MM.1S (cell line): ENCODE measurements at regions not wholly inside any gene's neighbourhood (a gene's known extent, or its start where the extent isn't known, plus 50 kb on each side); places are given as distances from the start of the nearest gene placed in this dataset.

Source experiments
- CTCF ChIP-seq: fragments of 300-600 bp; sonication (generic); IDR thresholded peaks from 2 replicates; pipeline ENCODE4 v1.5.1; 2016; ENCODE audit warnings: antibody characterized with exemption, low read length, mixed read lengths
- EZH2 ChIP-seq: fragments of 300-600 bp; sonication (generic); optimal IDR thresholded peaks from 2 replicates; pipeline ENCODE3; 2017; ENCODE audit warnings: low read depth, mild to moderate bottlenecking, antibody characterized with exemption, low read length, mixed read lengths
- EZH2phosphoT487 ChIP-seq: fragments of 300-600 bp; sonication (generic); IDR thresholded peaks from 2 replicates; pipeline ENCODE4 v1.6.1; 2018; ENCODE audit warnings: antibody characterized with exemption, low read length

- TF ChIP-seq CTCF = no peak
- no peak for TF ChIP-seq EZH2
- no peak for TF ChIP-seq EZH2phosphoT487
Observed at GRCh38 chr9:2344436-2344835, 277.2 kb upstream of the VLDLR start.
